HCT116 (cell line): ENCODE measurements at regions not wholly inside any gene's neighbourhood (a gene's known extent, or its start where the extent isn't known, plus 50 kb on each side); places are given as distances from the start of the nearest gene placed in this dataset.

Source experiments
- ATAC-seq: fragments of 200-7000 bp; cut with Tn5 transposase; 2 replicates; pipeline ENCODE4 v1.9.1; 2020; ENCODE audit warnings: mild to moderate bottlenecking, moderate library complexity
- BruUV-seq: library from RNA; stranded (reverse); fragments of 400-500 nt; replicated peaks from 2 replicates; lab custom pipeline; 2021; lab: Mats Ljungman, UMichigan
- CTCF ChIA-PET: fragments of 300-600 bp; sonication (Branson Sonifier 250); formaldehyde crosslinking; loops from one replicate; lab custom pipeline; 2021; ENCODE audit warnings: antibody characterized with exemption; lab: Charles Lee
- POLR2A ChIA-PET: fragments of 300-600, 350-600 bp; sonication (Branson Sonifier 250); formaldehyde crosslinking; loops from one replicate; lab custom pipeline; 2021; ENCODE audit warnings: antibody characterized with exemption; lab: Charles Lee
- RAD21 ChIA-PET, 2 experiments: fragments of 300-600 bp; sonication (Branson Sonifier 250); formaldehyde crosslinking; loops; one replicate each; lab custom pipeline; 2023; ENCODE audit warnings: low total read pairs in 2 of 2; ENCODE audit not compliant: uncharacterized antibody in 2 of 2, unreplicated experiment in 2 of 2, low non-redundant PET in 1 of 2; lab: Charles Lee
- DNase-seq: peaks from one replicate; pipeline ENCODE4 v3.0.0-alpha.2; 2010; ENCODE audit warnings: low read depth, low spot score
- H2AFZ ChIP-seq: fragments of 200-600 bp; shearing (Covaris generic), sonication (generic); 2 replicates; pipeline ENCODE4 v1.6.1; 2017; ENCODE audit warnings: low read depth, mixed run types, mixed read lengths, antibody characterized with exemption, low read length; ENCODE audit not compliant: poor library complexity, severe bottlenecking
- H3K27ac ChIP-seq: 2 replicates; pipeline ENCODE4 v1.5.1; 2012; ENCODE audit warnings: low read depth, low read length
- H3K27me3 ChIP-seq: fragments of 200-600 bp; sonication (generic); 2 replicates; pipeline ENCODE4 v1.6.1; 2016; ENCODE audit warnings: mixed run types, low read length, mixed read lengths; ENCODE audit not compliant: insufficient read depth
- H3K36me3 ChIP-seq, 2 experiments: fragments of 200-500 bp in 1 of 2; fragments of 200-600 bp in 1 of 2; sonication (Bioruptor generic) in 1 of 2; sonication (generic) in 1 of 2; 2 replicates each; pipeline versions ENCODE4 v1.5.1 to v1.6.1; 2014 to 2016; ENCODE audit warnings: low read length in 2 of 2, inconsistent platforms in 1 of 2, mixed read lengths in 1 of 2, mixed run types in 1 of 2; ENCODE audit not compliant: insufficient read depth in 2 of 2, control insufficient read depth in 1 of 2
- H3K4me1 ChIP-seq, 2 experiments: fragments of 200-600 bp in 1 of 2; sonication (generic) in 1 of 2; 2 replicates each; pipeline versions ENCODE4 v1.5.1 to v1.6.1; 2012 to 2017; ENCODE audit warnings: low read length in 2 of 2, inconsistent platforms in 1 of 2, mild to moderate bottlenecking in 1 of 2, mixed read lengths in 1 of 2, mixed run types in 1 of 2, moderate library complexity in 1 of 2; ENCODE audit not compliant: insufficient read depth in 2 of 2, control insufficient read depth in 1 of 2
- H3K4me2 ChIP-seq: fragments of 200-600 bp; sonication (generic); 2 replicates; pipeline ENCODE4 v1.6.1; 2017; ENCODE audit warnings: mixed run types, low read length, mixed read lengths
- H3K4me3 ChIP-seq, 2 experiments: fragments of 200-600 bp in 1 of 2; sonication (generic) in 1 of 2; replicated peaks in 1 of 2; 2 replicates each; pipeline ENCODE4 v1.5.1; 2011 to 2016; ENCODE audit warnings: low read length in 2 of 2, control low read depth in 1 of 2, low read depth in 1 of 2, mild to moderate bottlenecking in 1 of 2, mixed read lengths in 1 of 2, mixed run types in 1 of 2
- H3K79me2 ChIP-seq: fragments of 200-600 bp; sonication (generic); 2 replicates; pipeline ENCODE4 v1.6.1; 2017; ENCODE audit warnings: mild to moderate bottlenecking, mixed run types, low read length, moderate library complexity, mixed read lengths; ENCODE audit not compliant: insufficient read depth
- H3K9ac ChIP-seq: fragments of 200-600 bp; sonication (generic); 2 replicates; pipeline ENCODE4 v1.6.1; 2016; ENCODE audit warnings: low read length, mixed read lengths
- H3K9me2 ChIP-seq: fragments of 200-600 bp; sonication (generic), shearing (Covaris generic); 2 replicates; pipeline ENCODE4 v1.6.1; 2017; ENCODE audit warnings: mixed run types, mild to moderate bottlenecking, moderate library complexity; ENCODE audit not compliant: insufficient read depth
- H3K9me3 ChIP-seq, 2 experiments: fragments of 200-500 bp in 1 of 2; fragments of 200-600 bp in 1 of 2; sonication (Bioruptor generic) in 1 of 2; sonication (generic) in 1 of 2; 2 replicates each; pipeline ENCODE4 v1.6.1; 2014 to 2017; ENCODE audit warnings: low read length in 2 of 2, mixed read lengths in 2 of 2, inconsistent platforms in 1 of 2, low read depth in 1 of 2, mild to moderate bottlenecking in 1 of 2, mixed run types in 1 of 2, moderate library complexity in 1 of 2; ENCODE audit not compliant: control insufficient read depth in 1 of 2, insufficient read depth in 1 of 2
- H4K20me1 ChIP-seq: fragments of 200-600 bp; sonication (generic), shearing (Covaris generic); 2 replicates; pipeline ENCODE4 v1.6.1; 2017; ENCODE audit warnings: mixed run types, mild to moderate bottlenecking, moderate library complexity; ENCODE audit not compliant: insufficient read depth
- ATF3 ChIP-seq: IDR thresholded peaks from 2 replicates; pipeline ENCODE4 v1.6.1; 2012
- CBX3 ChIP-seq: IDR thresholded peaks from 2 replicates; pipeline ENCODE4 v1.6.1; 2012; ENCODE audit warnings: low read depth
- CEBPB ChIP-seq: IDR thresholded peaks from 2 replicates; pipeline ENCODE4 v1.6.1; 2012; ENCODE audit warnings: low read depth
- EGR1 ChIP-seq: IDR thresholded peaks from 2 replicates; pipeline ENCODE4 v1.6.1; 2012; ENCODE audit warnings: low read depth
- ELF1 ChIP-seq: IDR thresholded peaks from 2 replicates; pipeline ENCODE4 v1.6.1; 2012; ENCODE audit warnings: low read depth, borderline replicate concordance
- JUND ChIP-seq: IDR thresholded peaks from 2 replicates; pipeline ENCODE4 v1.6.1; 2012
- POLR2A ChIP-seq: IDR thresholded peaks from 2 replicates; pipeline ENCODE4 v1.7.0; 2011; ENCODE audit warnings: borderline replicate concordance; ENCODE audit not compliant: insufficient read depth, insufficient read length; ENCODE audit errors: extremely low read depth
- POLR2AphosphoS5 ChIP-seq: IDR thresholded peaks from 2 replicates; pipeline ENCODE4 v1.6.1; 2011; ENCODE audit warnings: mild to moderate bottlenecking, low read depth, low read length, moderate library complexity
- SIN3A ChIP-seq: IDR thresholded peaks from 2 replicates; pipeline ENCODE4 v1.6.1; 2012; ENCODE audit warnings: low read depth
- TCF7L2 ChIP-seq: IDR thresholded peaks from 2 replicates; pipeline ENCODE4 v1.7.0; 2011; ENCODE audit warnings: borderline replicate concordance, inconsistent platforms; ENCODE audit not compliant: insufficient read depth, insufficient read length; ENCODE audit errors: extremely low read depth
- YY1 ChIP-seq: IDR thresholded peaks from 2 replicates; pipeline ENCODE4 v1.6.1; 2011; ENCODE audit warnings: low read length, low read depth, moderate library complexity, mild to moderate bottlenecking; ENCODE audit not compliant: insufficient replicate concordance; ENCODE audit errors: extremely low read depth
- ZBTB33 ChIP-seq: IDR thresholded peaks from 2 replicates; pipeline ENCODE4 v1.6.1; 2011; ENCODE audit warnings: mild to moderate bottlenecking, low read length, moderate library complexity; ENCODE audit not compliant: insufficient replicate concordance; ENCODE audit errors: extremely low read depth
- ZFX ChIP-seq: fragments of 450-650 bp; IDR thresholded peaks from 2 replicates; pipeline ENCODE4 v1.6.1; 2017
- intact Hi-C: fragments of 100-400 bp; cut with micrococcal nuclease; formaldehyde crosslinking; loops from 2 replicates; pipeline ENCODE4 v1.10.0; 2022
- TF ChIP-seq, protein P1 (sequence below): IDR thresholded peaks from 2 replicates; pipeline ENCODE4 v1.6.1; 2012; ENCODE audit warnings: low read depth

GRCh38 chr2:60316381-60317033, 236.9 kb downstream of the BCL11A start:
- no peaks in the 10 kb centered on the region for H3K36me3 ChIP-seq
- H3K4me2 ChIP-seq, result no peak overlapping the region
- no peak overlapping the region for H3K9ac ChIP-seq
- intact Hi-C loops, result no loop called here
- no peak for ATAC-seq
- no peaks in the 10 kb centered on the region for H3K4me1 ChIP-seq
- peaks cover 34% of the 10 kb centered on the region for H3K27me3 ChIP-seq
- H3K27ac ChIP-seq, result no peak overlapping the region
- H3K4me3 ChIP-seq, result no peak overlapping the region
- ChIA-PET POLR2A (no interaction called here), CTCF (no interaction called here), RAD21 (no interaction called here)
- no peak overlapping the region for H2AFZ ChIP-seq
- no peaks in the 10 kb centered on the region for H4K20me1 ChIP-seq
- DNase-seq, result no peak
- BruUV-seq, result no TSS peak
- TF ChIP-seq EGR1 (no peak), CEBPB (no peak), POLR2A (no peak), SIN3A (no peak)
- H3K79me2 ChIP-seq, result no peaks in the 10 kb centered on the region
- no peaks in the 10 kb centered on the region for H3K9me2 ChIP-seq
- no peaks in the 10 kb centered on the region for H3K9me3 ChIP-seq

DNA sequence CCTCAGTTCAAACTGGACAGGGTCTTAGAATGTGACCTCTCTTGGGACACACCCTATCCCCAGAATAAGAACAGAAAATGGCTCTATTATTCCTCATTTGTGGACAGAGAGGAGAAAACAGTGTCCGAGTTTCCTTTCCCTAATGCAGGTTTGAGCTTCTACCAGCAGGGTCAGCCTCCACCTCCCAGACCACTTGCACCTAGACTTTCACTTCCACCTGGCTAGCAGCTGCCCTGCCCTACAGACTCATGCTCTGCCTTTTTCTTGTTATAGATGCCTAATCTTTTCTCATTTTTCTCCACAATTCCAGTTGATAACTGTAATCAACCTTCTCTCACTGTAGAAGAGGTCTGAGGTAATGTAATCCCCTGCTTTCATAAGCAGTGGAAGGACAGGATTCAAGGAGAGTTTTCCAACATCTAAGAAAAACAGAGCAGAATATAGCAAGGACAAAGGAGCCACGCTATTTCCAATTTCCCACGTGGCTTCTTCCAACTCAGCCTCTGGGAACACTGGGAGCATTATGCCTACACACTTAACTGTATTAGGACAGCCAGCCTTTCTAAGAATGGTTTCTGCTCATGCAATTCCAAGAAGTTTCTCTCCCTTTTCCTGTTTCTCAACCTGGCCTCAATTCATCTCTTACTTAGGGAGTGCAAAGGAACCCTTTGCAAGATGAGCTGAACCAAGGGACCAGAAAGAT, 239.8 kb downstream of the BCL11A start:
- intact Hi-C loops, result no loop called here
- ChIA-PET CTCF (no interaction called here), POLR2A (no interaction called here), RAD21 (no interaction called here)
- H2AFZ ChIP-seq, result no peak overlapping the region
- H3K27me3 ChIP-seq, result peaks cover 29% of the 10 kb centered on the region
- no peak overlapping the region for H3K4me2 ChIP-seq
- H3K4me3 ChIP-seq, result no peak overlapping the region
- no peaks in the 10 kb centered on the region for H3K9me2 ChIP-seq
- ATAC-seq, result no peak
- no peaks in the 10 kb centered on the region for H3K9me3 ChIP-seq
- H3K27ac ChIP-seq, result no peak overlapping the region
- H3K36me3 ChIP-seq, result no peaks in the 10 kb centered on the region
- H3K79me2 ChIP-seq, result no peaks in the 10 kb centered on the region
- no peak overlapping the region for H3K9ac ChIP-seq
- no TSS peak for BruUV-seq
- no peaks in the 10 kb centered on the region for H3K4me1 ChIP-seq
- DNase-seq, result no peak
- H4K20me1 ChIP-seq, result no peaks in the 10 kb centered on the region
- TF ChIP-seq ELF1 (no peak), JUND (no peak), ZBTB33 (no peak), ZFX (no peak), EGR1 (no peak), TCF7L2 (no peak), YY1 (no peak), ATF3 (no peak), POLR2A (no peak), CBX3 (no peak), POLR2AphosphoS5 (no peak)
- TF ChIP-seq, protein P1, sequence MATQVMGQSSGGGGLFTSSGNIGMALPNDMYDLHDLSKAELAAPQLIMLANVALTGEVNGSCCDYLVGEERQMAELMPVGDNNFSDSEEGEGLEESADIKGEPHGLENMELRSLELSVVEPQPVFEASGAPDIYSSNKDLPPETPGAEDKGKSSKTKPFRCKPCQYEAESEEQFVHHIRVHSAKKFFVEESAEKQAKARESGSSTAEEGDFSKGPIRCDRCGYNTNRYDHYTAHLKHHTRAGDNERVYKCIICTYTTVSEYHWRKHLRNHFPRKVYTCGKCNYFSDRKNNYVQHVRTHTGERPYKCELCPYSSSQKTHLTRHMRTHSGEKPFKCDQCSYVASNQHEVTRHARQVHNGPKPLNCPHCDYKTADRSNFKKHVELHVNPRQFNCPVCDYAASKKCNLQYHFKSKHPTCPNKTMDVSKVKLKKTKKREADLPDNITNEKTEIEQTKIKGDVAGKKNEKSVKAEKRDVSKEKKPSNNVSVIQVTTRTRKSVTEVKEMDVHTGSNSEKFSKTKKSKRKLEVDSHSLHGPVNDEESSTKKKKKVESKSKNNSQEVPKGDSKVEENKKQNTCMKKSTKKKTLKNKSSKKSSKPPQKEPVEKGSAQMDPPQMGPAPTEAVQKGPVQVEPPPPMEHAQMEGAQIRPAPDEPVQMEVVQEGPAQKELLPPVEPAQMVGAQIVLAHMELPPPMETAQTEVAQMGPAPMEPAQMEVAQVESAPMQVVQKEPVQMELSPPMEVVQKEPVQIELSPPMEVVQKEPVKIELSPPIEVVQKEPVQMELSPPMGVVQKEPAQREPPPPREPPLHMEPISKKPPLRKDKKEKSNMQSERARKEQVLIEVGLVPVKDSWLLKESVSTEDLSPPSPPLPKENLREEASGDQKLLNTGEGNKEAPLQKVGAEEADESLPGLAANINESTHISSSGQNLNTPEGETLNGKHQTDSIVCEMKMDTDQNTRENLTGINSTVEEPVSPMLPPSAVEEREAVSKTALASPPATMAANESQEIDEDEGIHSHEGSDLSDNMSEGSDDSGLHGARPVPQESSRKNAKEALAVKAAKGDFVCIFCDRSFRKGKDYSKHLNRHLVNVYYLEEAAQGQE, result no peak
